ENCODE measurements at regions not wholly inside any gene's neighbourhood (a gene's known extent, or its start where the extent isn't known, plus 50 kb on each side); places are given as distances from the start of the nearest gene placed in this dataset.

DNA sequence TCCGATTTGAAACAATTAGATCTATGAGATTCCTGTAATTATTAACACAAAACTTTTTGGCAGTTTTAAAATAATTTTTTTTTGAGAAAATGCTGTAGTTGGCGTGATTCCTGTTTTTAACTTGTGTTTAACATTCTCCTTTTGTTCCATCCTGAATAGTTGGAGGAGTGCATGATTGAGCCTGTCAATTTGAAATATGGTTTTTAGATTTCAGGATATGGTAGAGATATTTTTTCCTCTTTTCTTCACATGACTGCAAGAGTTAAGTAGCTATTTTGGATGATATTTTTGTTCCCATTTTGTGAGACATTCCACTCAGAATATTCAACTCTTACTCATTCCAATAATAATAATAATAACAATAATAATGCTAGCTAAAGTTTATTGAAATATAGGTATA is 241.7 kb upstream of the MAN1A1 start:
- CTCF ChIA-PET, result no interaction called here
- POLR2A ChIA-PET, result no interaction called here
- WGBS (ENCODE audit: low lambda C conversion rate), result 73% methylated on average over 2 of the region's 2 CpGs

DNA sequence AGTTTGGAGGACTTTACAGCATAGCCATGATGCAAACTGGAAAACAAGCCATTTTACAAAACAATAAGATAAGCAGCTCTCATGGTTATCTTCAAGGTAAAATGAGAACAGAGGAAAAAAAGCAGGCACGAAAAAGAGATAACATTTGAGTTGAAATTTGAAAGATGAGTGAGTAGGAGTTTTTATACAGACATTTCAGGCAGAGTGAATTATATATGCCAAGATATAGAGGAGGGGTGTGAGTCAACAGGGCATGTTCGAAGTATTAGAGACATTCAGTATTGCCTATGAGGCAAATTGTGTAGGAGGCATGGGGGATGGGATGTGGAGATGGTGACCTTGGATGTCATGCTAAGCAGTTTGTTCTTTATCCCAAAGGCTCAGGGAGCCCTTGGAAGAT is 240.5 kb upstream of the MAN1A1 start:
- Histone ChIP-seq H3K4me2 (no peak overlapping the region), H3K79me2 (ENCODE audit: insufficient read depth) (no peaks in the 10 kb centered on the region), H3K4me3 (ENCODE audit: low read depth in 2 of 2, low read length in 1 of 2) (no peak overlapping the region), H3K36me3 (replicated peaks in 1 of 2; ENCODE audit: control insufficient read depth in 1 of 2, insufficient read depth in 2 of 2, low read length in 1 of 2) (no peaks in the 10 kb centered on the region), H3K9me3 (no peaks in the 10 kb centered on the region), H2AFZ (ENCODE audit: low read depth) (no peak overlapping the region), H3K9ac (no peak overlapping the region), H3K9me2 (no peaks in the 10 kb centered on the region), H3K4me1 (ENCODE audit: control insufficient read depth in 1 of 2, insufficient read depth in 2 of 2, low read depth in 1 of 2, low read length in 1 of 2) (peaks cover 0 to 5% of the 10 kb centered on the region in 2 experiments; a peak in 1 of 4 replicates), H3K27ac (ENCODE audit: low read depth in 2 of 2, low read length in 1 of 2) (no peak overlapping the region), H3K27me3 (ENCODE audit: insufficient read depth) (no peaks in the 10 kb centered on the region), H4K20me1 (ENCODE audit: insufficient read depth) (no peaks in the 10 kb centered on the region), H3F3A (replicated peaks; ENCODE audit: insufficient read depth) (no peaks in the 10 kb centered on the region)
- WGBS (ENCODE audit: low lambda C conversion rate), result 47% methylated on average over 2 of the region's 2 CpGs
- TF ChIP-seq, protein P1, sequence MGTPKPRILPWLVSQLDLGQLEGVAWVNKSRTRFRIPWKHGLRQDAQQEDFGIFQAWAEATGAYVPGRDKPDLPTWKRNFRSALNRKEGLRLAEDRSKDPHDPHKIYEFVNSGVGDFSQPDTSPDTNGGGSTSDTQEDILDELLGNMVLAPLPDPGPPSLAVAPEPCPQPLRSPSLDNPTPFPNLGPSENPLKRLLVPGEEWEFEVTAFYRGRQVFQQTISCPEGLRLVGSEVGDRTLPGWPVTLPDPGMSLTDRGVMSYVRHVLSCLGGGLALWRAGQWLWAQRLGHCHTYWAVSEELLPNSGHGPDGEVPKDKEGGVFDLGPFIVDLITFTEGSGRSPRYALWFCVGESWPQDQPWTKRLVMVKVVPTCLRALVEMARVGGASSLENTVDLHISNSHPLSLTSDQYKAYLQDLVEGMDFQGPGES (IDR thresholded peaks at IDR 0.05; ENCODE audit: low read depth, low read length), result no peak
- TF ChIP-seq EP300 (IDR thresholded peaks at IDR 0.05; ENCODE audit: borderline replicate concordance in 1 of 2, low read depth in 1 of 2, low read length in 1 of 2), result no peak
- TF ChIP-seq, protein P2, sequence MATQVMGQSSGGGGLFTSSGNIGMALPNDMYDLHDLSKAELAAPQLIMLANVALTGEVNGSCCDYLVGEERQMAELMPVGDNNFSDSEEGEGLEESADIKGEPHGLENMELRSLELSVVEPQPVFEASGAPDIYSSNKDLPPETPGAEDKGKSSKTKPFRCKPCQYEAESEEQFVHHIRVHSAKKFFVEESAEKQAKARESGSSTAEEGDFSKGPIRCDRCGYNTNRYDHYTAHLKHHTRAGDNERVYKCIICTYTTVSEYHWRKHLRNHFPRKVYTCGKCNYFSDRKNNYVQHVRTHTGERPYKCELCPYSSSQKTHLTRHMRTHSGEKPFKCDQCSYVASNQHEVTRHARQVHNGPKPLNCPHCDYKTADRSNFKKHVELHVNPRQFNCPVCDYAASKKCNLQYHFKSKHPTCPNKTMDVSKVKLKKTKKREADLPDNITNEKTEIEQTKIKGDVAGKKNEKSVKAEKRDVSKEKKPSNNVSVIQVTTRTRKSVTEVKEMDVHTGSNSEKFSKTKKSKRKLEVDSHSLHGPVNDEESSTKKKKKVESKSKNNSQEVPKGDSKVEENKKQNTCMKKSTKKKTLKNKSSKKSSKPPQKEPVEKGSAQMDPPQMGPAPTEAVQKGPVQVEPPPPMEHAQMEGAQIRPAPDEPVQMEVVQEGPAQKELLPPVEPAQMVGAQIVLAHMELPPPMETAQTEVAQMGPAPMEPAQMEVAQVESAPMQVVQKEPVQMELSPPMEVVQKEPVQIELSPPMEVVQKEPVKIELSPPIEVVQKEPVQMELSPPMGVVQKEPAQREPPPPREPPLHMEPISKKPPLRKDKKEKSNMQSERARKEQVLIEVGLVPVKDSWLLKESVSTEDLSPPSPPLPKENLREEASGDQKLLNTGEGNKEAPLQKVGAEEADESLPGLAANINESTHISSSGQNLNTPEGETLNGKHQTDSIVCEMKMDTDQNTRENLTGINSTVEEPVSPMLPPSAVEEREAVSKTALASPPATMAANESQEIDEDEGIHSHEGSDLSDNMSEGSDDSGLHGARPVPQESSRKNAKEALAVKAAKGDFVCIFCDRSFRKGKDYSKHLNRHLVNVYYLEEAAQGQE (IDR thresholded peaks at IDR 0.05; ENCODE audit: low read depth, low read length), result no peak
- no peak for TF ChIP-seq ELF1 (IDR thresholded peaks at IDR 0.05)
- TF ChIP-seq, protein P3, sequence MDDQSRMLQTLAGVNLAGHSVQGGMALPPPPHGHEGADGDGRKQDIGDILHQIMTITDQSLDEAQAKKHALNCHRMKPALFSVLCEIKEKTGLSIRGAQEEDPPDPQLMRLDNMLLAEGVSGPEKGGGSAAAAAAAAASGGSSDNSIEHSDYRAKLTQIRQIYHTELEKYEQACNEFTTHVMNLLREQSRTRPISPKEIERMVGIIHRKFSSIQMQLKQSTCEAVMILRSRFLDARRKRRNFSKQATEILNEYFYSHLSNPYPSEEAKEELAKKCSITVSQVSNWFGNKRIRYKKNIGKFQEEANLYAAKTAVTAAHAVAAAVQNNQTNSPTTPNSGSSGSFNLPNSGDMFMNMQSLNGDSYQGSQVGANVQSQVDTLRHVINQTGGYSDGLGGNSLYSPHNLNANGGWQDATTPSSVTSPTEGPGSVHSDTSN (IDR thresholded peaks at IDR 0.05), result no peak
- no peak for TF ChIP-seq MXI1 (IDR thresholded peaks at IDR 0.05; ENCODE audit: low read depth, low read length)
- TF ChIP-seq NFIC (IDR thresholded peaks at IDR 0.05; ENCODE audit: borderline replicate concordance), result no peak
- no peak for TF ChIP-seq RXRA (IDR thresholded peaks at IDR 0.05; ENCODE audit: borderline replicate concordance, low read depth)
- no peak for TF ChIP-seq YY1 (IDR thresholded peaks at IDR 0.05; ENCODE audit: low read depth)
- TF ChIP-seq GATA2 (CRISPR knock-in tag; IDR thresholded peaks at IDR 0.05), result no peak
- TF ChIP-seq SMC3 (IDR thresholded peaks at IDR 0.05; ENCODE audit: low read depth, low read length), result no peak
- no peak for TF ChIP-seq CHD2 (IDR thresholded peaks at IDR 0.05; ENCODE audit: low read length, partially characterized antibody)
- DNase-seq, result no peak
- CTCF ChIA-PET, result no interaction called here
- POLR2A ChIA-PET, result no interaction called here

More for the DNA sequence above, 241.7 kb upstream of the MAN1A1 start:
- Histone ChIP-seq H4K20me1 (ENCODE audit: insufficient read depth) (no peaks in the 10 kb centered on the region), H3K9ac (no peak overlapping the region), H3K4me1 (ENCODE audit: control insufficient read depth in 1 of 2, insufficient read depth in 2 of 2, low read depth in 1 of 2, low read length in 1 of 2) (peaks cover 0 to 5% of the 10 kb centered on the region in 2 experiments; a peak in 1 of 4 replicates), H3K4me3 (ENCODE audit: low read depth in 2 of 2, low read length in 1 of 2) (no peak overlapping the region), H3K36me3 (replicated peaks in 1 of 2; ENCODE audit: control insufficient read depth in 1 of 2, insufficient read depth in 2 of 2, low read length in 1 of 2) (no peaks in the 10 kb centered on the region), H3K79me2 (ENCODE audit: insufficient read depth) (no peaks in the 10 kb centered on the region), H3K27ac (ENCODE audit: low read depth in 2 of 2, low read length in 1 of 2) (no peak overlapping the region), H3F3A (replicated peaks; ENCODE audit: insufficient read depth) (no peaks in the 10 kb centered on the region), H3K9me3 (no peaks in the 10 kb centered on the region), H3K9me2 (no peaks in the 10 kb centered on the region), H2AFZ (ENCODE audit: low read depth) (no peak overlapping the region), H3K27me3 (ENCODE audit: insufficient read depth) (no peaks in the 10 kb centered on the region), H3K4me2 (no peak overlapping the region)
- no peak for DNase-seq
- no peak for TF ChIP-seq TAF1 (IDR thresholded peaks at IDR 0.05; ENCODE audit: borderline replicate concordance, low read depth, low read length)
- TF ChIP-seq, protein P3 (IDR thresholded peaks at IDR 0.05), result 0 out of 2 replicates have a peak, but pooled peaks have one; percentile 20
